Upper lobe of left lung (tissue), 6 donors: ENCODE measurements at regions not wholly inside any gene's neighbourhood (a gene's known extent, or its start where the extent isn't known, plus 50 kb on each side); places are given as distances from the start of the nearest gene placed in this dataset.

Experiments used
- ATAC-seq, 2 donors: fragments of 200-7000 bp; cut with Tn5 transposase; one replicate each; pipeline ENCODE4 v1.9.1; 2022; ENCODE audit warnings: mild to moderate bottlenecking in 2 of 2, moderate library complexity in 2 of 2; ENCODE audit not compliant: low FRiP score in 2 of 2
- DNase-seq, 2 donors: peaks; one replicate each; pipeline ENCODE4 v3.0.0-alpha.2; 2019 to 2020
- H3K27ac ChIP-seq, 4 donors: fragments of 200-600 bp; sonication (generic); one replicate each; pipeline ENCODE4 v1.5.1; 2016 to 2019
- H3K27me3 ChIP-seq, 4 donors: fragments of 200-600 bp; sonication (generic); one replicate each; pipeline ENCODE4 v1.5.1; 2017 to 2019
- H3K36me3 ChIP-seq, 4 donors: fragments of 200-600 bp; sonication (generic); one replicate each; pipeline ENCODE4 v1.5.1; 2016 to 2019
- H3K4me1 ChIP-seq, 4 donors: fragments of 200-600 bp; sonication (generic); one replicate each; pipeline ENCODE4 v1.5.1; 2018 to 2019
- H3K4me3 ChIP-seq, 4 donors: fragments of 200-600 bp; sonication (generic); one replicate each; pipeline ENCODE4 v1.5.1; 2017 to 2019; ENCODE audit warnings: mild to moderate bottlenecking in 2 of 4, moderate library complexity in 1 of 4
- H3K9me3 ChIP-seq, 4 donors: fragments of 200-600 bp; sonication (generic); one replicate each; pipeline ENCODE4 v1.5.1; 2018 to 2019
- CTCF ChIP-seq, 6 experiments: fragments of 450-650 bp in 4 of 6; fragments of 200-600 bp in 2 of 6; sonication (generic) in 2 of 6; IDR thresholded peaks; one replicate each; pipeline ENCODE4 v1.5.1; 2016 to 2019; ENCODE audit warnings: antibody characterized with exemption in 6 of 6
- EP300 ChIP-seq, 4 donors: sonication (generic); formaldehyde crosslinking; IDR thresholded peaks; one replicate each; pipeline ENCODE4 v1.5.1; 2017; ENCODE audit warnings: antibody characterized with exemption in 4 of 4, control low read depth in 2 of 4
- WGBS, 2 donors: methylation state at CpG; one replicate each; pipeline ENCODE4 v1.1.5; 2017 to 2018; 5-methylcytosine and 5-hydroxymethylcytosine counted together
- donor health status: DM: no; HTN: no; CAD: no; lungs with moderate emphysema.
- donor health status: DM: no; HTN: yes; CAD: no; lungs with severe emphysema.

DNA sequence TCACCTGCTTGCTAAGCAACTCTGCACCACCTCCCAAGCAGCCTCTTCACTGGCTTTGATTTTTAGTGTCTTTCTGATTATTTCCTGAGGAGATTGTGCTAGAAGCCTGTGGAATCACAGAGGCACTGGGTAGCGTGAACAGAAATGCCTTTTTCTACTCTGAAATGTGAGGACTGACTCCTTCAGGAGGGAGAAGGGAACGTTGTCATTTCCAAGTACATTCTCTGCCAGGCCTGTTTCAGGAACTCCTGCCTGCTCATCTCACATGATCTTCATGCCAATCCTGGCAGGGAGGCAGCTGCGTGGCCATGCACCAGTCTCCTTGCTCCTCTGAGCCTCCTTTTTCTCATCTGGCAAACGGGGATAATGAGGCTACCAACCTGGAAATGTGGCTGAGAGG lies 49.8 kb upstream of the PRDM11 start:
- no peak for DNase-seq
- no peaks in the 10 kb centered on the region for H3K9me3 ChIP-seq
- H3K36me3 ChIP-seq, result no peaks in the 10 kb centered on the region
- H3K27me3 ChIP-seq, result no peaks in the 10 kb centered on the region
- peaks cover 7 to 24% (median 11%) of the 10 kb centered on the region in 4 donors for H3K4me1 ChIP-seq
- no peak overlapping the region for H3K27ac ChIP-seq
- no peak overlapping the region for H3K4me3 ChIP-seq
- ATAC-seq, result no peak
- no peak for TF ChIP-seq EP300 (IDR thresholded peaks at IDR 0.05)
- no peak for TF ChIP-seq CTCF (IDR thresholded peaks at IDR 0.05)
- WGBS, 2 donors, result 73 to 87% methylated on average over 4 of the region's 4 CpGs
